Epithelial cell of prostate (primary cell): ENCODE measurements at regions not wholly inside any gene's neighbourhood (a gene's known extent, or its start where the extent isn't known, plus 50 kb on each side); places are given as distances from the start of the nearest gene placed in this dataset.
A peak's percentile ranks its signal among the peaks of the same experiment; 100 is the strongest.

Experiments
- DNase-seq: peaks from one replicate; pipeline ENCODE4 v3.0.0-alpha.2; 2011; ENCODE audit warnings: low read depth, low spot score
- H3K27ac ChIP-seq: fragments of 450-650 bp; 2 replicates; pipeline ENCODE4 v1.5.1; 2017; ENCODE audit warnings: mild to moderate bottlenecking

DNA sequence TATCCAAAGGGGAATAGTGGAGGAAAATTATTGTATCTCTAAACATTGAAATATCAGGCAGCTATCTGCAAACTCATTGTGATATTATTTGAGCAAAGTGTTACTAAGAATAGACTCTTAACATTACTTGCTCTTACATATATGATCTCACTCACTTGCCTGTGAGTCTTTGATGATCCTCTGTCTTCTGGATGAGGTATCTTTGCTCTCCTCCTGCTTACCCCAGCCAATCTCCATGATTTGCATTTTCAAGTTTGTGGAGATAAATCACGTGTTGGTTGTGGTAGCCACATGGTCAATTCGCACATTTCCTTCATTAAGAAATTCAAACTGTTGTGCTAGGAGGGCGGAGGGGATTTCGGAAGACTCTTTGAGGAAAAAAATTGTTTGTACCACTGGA is 169.9 kb upstream of the S100G start:
- no peak for DNase-seq
- H3K27ac ChIP-seq, result peak overlapping the region; percentile 47

DNA sequence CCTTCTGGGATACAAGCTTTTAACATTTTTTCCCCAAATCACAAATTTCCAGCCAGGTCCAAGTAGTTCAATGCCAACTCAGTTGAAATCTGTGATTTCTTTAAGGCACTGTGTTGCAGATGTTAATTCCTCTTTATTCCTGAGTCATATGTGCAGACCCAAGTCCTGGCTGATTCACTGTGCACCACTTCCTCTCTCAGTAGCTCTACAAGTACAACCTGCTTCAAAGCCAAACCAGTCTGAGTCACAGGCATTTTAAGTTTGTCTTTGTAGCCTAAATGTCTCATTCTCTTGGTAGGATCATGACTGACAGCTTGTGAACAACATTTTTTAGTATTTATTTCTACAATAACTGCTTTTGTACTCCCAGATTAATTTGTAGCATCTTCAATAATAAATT is 165.6 kb upstream of the S100G start:
- DNase-seq, result peak; percentile 87
- H3K27ac ChIP-seq, result peak overlapping the region; percentile 52

DNA sequence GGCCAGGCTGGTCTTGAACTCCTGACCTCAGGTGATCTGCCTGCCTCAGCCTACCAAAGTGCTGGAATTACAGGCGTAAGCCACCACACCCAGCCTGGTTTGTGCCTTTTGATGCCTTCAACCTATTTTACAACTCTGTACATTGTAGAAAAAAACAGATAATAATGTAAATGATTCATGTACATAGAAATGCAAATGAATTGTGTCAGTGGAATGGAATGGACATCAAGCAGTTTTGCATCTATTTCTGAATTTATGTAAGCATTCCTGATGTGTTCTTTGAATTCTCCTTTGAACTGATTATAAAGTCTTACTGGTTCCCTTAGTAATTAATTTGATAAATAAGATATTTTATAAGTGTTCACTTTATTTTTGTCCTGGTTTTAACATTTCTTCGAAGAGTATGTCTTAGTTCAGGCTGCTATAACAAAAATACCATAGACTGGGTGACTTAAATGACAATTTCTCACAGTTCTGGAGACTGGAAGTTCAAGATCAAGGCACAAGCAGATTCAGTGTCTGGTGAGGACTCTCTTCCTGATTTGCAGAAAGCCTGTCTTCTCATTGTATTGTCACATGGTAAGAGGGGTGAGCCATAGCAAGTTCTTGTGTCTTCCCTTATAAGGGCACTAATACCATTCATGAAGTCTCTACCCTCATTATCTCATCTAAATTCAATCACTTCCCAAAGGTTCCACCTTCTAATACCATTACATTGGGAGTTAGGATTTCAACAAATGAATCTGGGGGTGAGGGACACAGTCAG is 162.2 kb upstream of the S100G start:
- no peak for DNase-seq
- H3K27ac ChIP-seq, result peak overlapping the region; percentile 45

DNA sequence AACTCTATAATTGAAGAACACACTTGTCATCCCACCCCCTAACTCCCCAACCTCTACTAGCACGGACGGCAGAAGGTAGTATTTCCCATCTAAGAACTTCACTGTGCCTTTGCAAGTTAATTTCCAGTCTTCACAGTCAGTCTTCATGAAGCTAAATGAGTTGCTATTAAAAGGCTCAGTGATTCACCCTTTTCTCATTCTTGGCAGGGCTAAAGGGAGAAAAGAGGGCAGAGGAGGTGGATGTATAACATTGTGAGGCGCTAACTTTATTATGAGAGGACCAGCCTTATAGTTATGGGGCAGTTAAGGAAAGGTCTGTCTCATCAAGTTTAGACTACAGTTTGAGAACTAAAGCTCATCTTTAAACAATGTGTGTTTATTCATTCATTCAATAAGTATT is 161.0 kb upstream of the S100G start:
- no peak overlapping the region for H3K27ac ChIP-seq
- no peak for DNase-seq

DNA sequence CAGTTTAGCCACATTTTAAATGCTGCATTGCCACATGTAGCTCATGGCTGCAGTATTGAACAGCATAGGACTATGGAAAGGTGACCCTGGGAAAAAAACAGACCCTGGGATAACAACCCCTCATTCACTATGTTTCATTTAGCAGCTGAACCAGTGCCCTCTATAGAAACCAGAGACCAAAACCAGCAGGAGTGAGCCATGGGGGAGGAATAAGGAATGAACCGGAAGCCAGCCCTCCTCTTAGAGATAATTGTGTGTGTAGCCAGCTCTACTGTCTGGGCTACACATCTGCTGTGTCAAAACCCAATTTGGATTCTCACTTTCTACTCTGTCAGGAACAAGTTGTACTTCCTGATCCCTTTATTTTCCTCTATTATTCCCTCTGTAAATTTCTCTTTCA is 158.5 kb upstream of the S100G start:
- no peak overlapping the region for H3K27ac ChIP-seq
- DNase-seq, result no peak

DNA sequence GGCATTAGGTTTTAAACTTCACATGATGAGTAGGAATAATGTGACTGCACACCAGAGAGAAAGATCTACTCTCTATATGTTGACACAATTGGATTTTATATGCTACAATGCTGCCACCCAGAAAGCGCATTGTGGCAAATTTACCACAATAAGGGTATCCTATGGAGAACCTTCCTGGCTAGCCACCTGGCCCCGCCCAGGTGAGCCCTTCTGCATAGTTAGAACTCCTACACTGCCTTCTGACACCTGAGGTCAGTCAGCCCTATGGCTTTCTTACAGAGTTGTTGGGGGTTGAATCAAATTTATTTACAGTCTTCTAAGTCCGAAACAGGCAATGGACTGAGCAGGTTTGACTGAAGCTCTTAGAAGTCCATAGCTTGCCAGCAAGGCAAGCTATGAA is 153.8 kb upstream of the S100G start:
- no peak for DNase-seq
- H3K27ac ChIP-seq, result no peak overlapping the region

DNA sequence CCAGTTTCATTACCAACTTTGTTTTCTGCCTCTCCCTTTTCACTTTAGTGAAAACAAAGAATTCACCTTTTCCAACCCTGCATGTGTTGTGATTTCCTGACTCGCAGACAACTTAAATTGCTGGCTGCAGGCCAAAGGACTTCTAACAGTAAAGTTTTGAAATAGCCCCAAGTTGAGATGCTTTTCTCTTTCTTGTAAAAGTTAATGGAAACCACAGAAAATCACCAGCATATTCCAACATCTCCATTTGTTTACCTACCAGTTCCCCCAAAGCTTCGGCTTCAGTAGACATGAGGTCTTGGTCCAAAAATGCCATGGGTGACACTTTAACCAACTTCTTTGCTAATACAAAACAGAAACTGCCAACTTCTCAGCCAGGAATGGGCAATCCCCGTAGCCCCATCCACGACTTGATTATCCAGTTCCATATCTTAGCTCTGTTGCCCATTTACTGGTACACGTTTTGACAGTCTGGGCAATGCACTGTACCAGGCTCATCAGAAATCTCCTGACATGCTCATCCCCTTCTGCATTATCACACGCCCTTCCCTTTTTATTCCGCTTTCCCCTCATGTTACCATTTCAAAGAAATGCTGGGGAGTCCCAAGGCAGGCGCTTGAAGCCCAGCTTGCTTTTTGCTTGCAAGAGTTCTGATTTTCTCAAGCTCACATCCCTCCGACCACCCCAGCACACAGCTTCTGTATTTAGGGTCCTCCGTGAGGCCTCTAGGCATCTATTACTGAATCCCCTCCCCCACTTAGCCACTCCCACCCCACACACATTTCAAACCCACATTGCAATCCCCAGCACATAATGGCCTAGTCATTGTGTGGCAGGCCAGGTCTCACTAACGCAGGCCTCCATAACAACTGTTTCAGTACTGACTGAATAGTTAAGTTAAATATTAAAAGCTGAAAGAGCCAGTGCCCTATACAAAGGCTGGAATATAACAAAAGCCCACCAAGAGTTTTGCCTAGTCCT is 137.9 kb upstream of the S100G start:
- no peak for DNase-seq

DNA sequence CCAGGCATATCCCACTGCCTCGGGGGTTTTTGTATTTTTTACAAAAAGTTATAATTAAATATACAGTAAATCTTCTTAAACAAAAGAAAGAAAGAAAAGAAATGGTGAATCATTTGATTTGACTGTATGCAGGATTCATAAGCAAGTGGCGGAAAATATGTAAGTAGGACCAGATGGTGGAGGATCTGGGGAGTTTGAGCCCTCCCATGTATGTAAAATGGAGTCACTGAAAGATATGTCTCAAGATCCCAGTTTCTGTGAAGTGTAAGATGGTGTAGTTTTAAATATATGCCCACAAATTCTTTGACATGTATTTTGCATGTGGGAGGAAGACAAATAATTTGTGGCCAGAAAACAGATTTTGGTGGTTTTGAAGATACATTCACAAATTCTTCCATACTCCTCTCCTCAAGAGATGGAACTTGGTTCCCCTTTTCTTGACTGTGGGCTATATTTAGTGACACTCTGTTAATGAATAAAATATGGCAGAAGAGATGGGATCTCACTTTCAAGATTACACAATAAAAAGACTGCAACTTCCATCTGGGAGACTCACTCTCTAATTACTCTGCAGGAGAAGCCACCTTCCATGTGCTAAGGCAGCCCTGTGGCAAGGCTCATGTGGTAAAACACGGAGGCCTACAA is 133.6 kb upstream of the S100G start:
- DNase-seq, result no peak
- H3K27ac ChIP-seq, result no peak overlapping the region

More for the DNA sequence above, 137.9 kb upstream of the S100G start:
- H3K27ac ChIP-seq, result no peak overlapping the region

DNA sequence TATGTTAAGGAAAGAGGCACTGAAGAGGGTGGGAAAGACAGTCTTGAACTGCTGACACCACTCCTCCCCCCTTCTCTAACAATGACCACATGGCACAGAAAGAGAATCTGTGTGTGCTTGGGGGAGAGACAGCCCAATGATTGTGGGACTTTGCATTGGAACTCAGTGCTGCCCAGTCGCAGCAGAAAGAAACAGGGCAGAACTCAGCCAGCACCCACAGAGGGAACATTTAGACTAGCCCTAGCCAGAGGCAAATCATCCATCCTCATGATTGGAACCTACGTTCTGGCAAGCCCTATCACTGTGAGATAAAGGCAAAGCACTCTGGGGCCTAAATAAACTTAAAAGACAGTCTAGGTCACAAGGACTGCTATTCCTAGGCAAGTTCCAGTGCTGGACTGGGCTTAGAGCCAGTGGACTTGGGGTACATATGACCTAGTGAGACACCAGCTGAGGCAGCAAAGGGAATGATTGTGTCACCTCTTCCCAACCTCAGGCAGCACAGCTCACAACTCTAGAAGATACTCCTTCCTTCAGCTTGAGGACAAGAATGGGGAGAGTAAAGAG is 132.8 kb upstream of the S100G start:
- DNase-seq, result no peak
- no peak overlapping the region for H3K27ac ChIP-seq

DNA sequence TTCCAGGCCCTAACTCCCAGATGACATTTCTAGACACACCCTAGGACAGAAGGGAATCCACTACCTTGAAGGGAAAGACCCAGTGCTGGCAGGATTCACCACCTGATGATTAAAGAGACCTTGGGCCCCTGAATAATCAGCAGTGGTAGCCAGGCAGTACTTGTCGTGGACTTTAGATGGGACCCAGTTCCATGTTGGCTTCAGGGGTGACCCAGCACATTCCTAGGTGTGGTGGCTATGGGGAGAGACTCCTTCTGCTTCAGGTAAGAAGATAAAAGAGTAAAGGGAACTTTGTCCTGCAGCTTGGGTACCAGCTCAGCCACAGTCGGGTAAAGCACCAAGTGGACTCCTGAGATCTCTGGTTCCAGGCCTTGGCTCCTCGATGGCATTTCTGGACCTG is 131.8 kb upstream of the S100G start:
- H3K27ac ChIP-seq, result no peak overlapping the region
- no peak for DNase-seq

DNA sequence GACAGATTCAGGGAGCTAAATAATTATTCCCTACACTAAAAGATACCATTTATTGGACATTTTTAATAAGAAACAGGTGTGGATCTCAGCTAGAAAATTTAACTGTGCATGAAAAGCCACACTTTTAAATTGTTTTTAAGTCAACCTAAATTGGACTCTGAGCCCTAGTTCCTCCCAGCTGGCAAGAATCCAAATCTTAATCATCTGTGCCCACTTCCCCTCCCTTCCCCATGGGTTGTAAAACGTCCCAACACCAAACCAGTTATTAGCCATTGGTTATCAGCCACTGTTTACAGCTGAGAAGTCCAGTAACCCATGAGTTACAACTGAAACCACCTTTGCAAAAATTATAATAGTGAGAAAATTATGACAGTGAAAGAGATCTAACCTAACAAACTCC is 125.6 kb upstream of the S100G start:
- H3K27ac ChIP-seq, result no peak overlapping the region
- no peak for DNase-seq

DNA sequence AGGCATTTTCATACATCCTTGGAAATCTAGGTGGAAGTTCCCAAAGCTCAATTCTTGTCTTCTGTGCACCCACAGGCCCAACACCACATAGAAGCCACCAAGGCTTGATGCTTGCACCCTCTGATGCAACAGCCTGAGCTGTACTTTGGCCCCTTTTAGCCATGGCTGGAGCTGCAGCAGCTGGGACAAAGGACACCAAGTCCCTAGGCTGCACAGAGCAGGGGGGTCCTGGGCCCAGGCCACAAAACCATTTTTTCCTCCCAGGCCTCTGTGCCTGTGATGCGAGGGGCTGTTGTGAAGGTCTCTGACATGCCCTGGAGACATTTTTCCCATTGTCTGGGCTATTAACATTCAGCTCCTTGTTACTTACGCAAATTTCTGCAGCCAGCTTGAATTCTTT is 124.0 kb upstream of the S100G start:
- H3K27ac ChIP-seq, result no peak overlapping the region
- no peak for DNase-seq

DNA sequence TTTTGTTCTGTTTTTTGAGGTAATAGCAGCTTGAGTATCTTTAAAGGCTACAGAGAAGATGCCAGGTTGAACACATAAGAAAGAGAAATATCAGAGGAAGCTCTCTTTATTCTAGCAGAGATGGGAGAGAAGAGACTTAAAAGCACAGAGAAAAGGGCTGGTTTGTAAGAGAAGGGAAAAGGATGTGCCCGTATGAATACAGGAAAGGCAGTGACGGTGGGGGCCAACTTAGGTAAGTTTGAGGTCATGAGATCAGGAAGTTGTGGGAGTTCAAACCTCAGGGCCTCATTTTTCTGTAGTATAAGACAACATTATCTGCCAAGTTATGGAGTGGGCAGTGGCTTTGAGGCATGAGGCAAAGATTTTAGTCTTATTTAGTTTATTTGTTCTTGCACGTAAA is 121.3 kb upstream of the S100G start:
- no peak for DNase-seq
- no peak overlapping the region for H3K27ac ChIP-seq
